HG02973 (cell line): ENCODE measurements at regions not wholly inside any gene's neighbourhood (a gene's known extent, or its start where the extent isn't known, plus 50 kb on each side); places are given as distances from the start of the nearest gene placed in this dataset.
"Not testable (repeated sequence)": the region's sequence is repeated elsewhere in the genome, so short reads cannot be mapped to it uniquely, and the experiment has no call there.

Source experiments
- ATAC-seq: cut with Tn5 transposase; IDR thresholded peaks from one replicate; pipeline ENCODE4 v1.9.1; 2021; ENCODE audit warnings: moderate library complexity; ENCODE audit not compliant: unreplicated experiment

DNA sequence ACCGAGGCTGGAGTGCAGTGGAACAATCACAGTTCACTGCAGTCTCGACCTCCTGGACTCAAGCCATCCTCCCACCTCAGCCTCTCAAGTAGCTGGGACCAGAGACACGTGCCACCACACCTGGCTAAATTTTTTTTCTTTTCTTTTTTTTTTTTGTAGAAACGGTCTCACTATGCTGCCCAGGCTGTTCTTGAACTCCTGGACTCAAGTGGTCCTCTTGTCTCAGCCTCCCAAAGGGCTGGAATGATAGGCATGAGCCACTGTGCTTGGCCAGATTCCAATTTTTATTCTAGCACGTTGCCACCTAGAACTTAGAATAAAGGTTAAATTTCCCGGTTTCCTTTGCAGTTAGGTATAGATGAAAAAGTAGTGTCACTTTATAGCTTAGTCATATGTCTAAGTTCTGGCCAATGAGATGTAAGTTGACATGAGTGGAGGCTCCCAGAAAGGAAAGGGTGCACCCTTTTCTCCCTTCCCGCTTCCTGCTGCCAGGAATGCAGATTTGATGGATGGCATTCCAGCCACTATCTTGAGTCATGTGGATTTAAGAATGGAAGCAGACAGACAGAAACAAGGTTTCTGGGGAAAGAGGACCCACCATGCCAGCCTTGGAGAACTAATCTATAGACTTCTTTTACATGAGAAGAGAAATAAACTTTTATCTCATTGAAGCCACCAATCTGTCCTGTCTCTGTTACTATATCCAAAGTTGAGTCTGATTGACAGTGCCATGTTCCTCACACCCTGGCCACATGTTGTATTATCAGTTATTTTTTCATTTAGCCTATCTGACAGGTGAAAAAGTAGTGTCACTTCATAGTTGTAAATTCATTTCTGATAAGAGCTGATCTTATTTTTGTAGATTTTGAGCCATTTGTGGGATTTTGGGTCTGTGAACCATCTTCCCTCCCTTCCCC is 60.6 kb upstream of the NCOA3 start:
- no peak for ATAC-seq

DNA sequence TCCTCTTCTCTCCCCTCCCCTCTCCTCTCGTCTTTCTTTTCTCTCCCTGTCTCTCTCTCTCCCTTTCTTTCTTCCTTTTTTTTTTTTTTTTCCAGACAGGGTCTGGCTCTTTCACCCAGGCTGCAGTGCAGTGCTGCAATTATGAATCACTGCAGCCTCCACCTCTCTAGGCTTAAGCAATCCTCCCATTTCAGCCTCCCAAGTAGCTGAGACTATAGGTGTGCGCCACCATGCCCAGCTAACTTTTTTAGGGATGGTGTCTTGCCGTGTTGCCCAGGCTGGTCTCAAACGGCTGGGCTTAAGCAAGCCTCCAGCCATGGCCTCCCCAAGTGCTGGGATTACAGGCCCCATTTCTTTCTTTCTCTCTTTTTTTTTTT is 59.9 kb upstream of the NCOA3 start:
- ATAC-seq = no peak

DNA sequence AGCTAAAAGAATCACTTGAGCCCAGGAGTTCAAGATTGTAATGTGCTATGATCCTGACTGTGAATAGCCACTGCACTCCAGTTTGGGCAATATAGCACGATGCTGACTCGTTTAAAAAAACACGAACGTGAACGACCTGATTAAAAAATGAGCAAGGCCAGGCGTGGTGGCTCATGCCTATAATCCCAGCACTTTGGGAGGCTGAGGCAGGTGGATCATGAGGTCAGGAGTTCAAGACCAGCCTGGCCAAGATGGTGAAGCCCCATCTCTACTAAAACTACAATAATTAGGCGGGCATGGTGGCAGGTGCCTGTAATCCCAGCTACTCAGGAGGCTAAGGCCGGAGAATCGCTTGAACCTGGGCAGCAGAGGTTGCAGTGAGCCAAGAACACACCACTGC is 58.6 kb upstream of the NCOA3 start:
- ATAC-seq = not testable (repeated sequence)

DNA sequence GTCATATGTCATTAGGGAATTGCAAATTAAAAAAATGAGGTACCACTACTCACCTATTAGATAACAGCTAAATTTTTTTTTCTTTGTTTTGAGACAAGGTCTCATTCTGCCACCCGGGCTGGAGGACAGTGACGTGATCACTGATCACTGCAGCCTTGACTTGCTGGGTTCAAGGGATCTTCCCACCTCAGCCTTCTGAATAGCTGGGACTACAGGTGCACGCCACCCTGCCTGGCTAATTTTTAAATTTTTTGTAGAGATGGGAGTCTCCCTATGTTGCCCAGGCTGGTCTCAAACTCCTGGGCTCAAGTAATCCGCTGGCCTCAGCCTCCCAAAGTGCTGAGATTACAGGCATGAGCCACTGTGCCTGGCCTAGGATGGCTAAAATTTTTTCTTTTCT is 57.1 kb upstream of the NCOA3 start:
- ATAC-seq = no peak

DNA sequence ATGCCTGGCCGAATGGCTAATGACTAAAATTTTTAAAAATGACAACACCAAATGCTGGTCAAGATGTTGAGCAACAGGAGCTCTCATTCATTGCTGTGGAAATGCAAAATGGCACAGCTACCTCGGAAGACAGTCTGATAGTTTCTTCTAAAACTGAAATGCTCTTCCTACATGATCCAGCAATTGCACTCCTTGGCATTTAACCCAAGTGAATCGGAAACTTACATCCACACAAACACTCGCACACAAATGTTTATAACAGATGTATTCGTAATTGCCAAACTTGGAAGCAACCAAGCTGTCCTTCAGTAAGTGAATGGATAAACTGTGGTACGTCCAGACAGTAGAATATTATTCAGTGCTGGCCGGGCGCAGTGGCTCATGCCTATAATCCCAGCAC is 56.4 kb upstream of the NCOA3 start:
- ATAC-seq = no peak

DNA sequence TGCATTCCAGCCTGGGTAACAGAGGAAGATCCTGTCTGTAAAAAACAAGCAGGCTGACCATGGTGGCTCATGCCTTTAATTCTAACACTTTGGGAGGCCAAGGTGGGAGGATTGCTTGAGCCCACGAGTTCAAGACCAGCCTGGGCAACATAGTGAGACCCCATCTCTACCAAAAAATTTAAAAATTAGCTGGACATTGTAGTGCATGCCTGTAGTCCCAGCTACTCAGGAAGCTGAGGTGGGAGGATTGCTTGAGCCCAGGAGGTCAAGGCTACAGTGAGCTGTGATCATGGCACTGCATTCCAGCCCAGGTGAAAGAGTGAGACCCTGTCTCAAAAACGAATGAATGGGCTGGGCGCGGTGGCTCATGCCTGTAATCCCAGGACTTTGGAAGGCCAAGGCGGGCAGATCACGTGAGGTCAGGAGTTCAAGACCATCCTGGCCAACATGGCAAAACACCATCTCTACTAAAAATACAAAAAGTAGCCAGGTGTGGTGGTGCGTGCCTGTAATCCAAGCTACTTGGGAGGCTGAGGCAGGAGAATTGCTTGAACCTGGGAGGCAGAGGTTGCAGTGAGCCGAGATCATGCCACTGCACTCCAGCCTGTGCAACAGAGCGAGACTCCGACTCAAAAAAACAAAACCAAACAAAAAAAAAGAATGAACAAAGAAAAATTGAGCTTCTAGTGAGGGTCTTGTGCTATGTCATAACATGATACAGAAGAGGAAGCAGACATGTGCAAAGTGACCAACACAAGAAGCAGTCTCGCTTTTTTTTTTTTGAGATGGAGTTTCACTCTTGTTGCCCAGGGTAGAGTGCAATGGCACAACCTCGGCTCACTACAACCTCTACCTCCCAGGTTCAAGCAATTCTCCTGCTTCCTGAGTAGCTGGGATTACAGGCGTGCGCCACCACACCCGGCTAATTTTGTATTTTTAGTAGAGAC is 54.1 kb upstream of the NCOA3 start:
- not testable (repeated sequence) for ATAC-seq

DNA sequence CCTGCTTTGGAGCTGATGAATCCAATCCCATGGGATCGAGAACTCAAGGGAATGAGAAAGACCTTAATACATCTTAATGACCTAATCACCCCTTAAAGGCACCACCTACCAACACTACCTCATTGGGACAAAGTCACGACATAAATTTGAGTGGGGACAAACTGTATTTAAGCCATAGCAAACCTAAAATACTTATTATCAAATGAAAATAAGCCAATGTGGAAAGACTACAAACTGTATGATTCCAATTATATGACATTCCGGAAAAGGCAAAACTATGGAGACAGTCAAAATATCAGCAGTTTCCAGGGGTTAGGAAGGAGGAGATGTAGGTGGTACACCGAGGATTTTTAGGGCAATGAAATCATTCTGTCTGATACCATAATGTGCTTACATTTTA is 53.3 kb upstream of the NCOA3 start:
- no peak for ATAC-seq

DNA sequence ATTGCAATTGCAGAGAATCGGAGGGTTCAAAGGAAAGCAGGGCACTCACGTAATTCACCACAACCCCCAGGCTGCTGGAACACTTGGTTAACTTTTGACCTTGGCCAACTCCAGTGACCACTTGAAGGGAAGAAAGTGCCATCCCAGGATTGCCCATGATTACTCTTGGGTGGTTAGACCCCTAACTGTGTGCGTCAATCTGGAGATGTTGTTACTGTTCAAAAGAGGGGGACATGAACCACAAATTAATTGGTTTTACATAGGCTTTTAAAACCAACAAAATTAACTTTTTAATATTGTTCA is 50.1 kb upstream of the NCOA3 start:
- no peak for ATAC-seq
